ENCODE measurements at regions not wholly inside any gene's neighbourhood (a gene's known extent, or its start where the extent isn't known, plus 50 kb on each side); places are given as distances from the start of the nearest gene placed in this dataset.

- H3K4me3 Mint-ChIP-seq (ENCODE audit: unreplicated experiment) = no peak overlapping the region
- no peak overlapping the region for H3K27ac Mint-ChIP-seq (ENCODE audit: unreplicated experiment)
- H3K9me3 Mint-ChIP-seq (ENCODE audit: low read depth) = no peaks in the 10 kb centered on the region
- H3K27me3 Mint-ChIP-seq (ENCODE audit: low read depth) = no peaks in the 10 kb centered on the region
- no peaks in the 10 kb centered on the region for H3K36me3 Mint-ChIP-seq (ENCODE audit: low read depth)
- H3K4me1 Mint-ChIP-seq (ENCODE audit: low read depth) = no peaks in the 10 kb centered on the region
- no peak for TF ChIP-seq CTCF (IDR thresholded peaks at IDR 0.05)
- no peak for DNase-seq (ENCODE audit: low spot score)
Measured at GRCh38 chr10:117942226-117942625, 104.5 kb downstream of the RAB11FIP2 start.

GRCh38 chr10:117944676-117945447 is 101.9 kb downstream of the RAB11FIP2 start:
- Mint-ChIP-seq H3K36me3 (ENCODE audit: low read depth) (no peaks in the 10 kb centered on the region), H3K4me1 (ENCODE audit: low read depth) (no peaks in the 10 kb centered on the region), H3K27me3 (ENCODE audit: low read depth) (peaks cover 2% of the 10 kb centered on the region), H3K27ac (ENCODE audit: unreplicated experiment) (no peak overlapping the region), H3K9me3 (ENCODE audit: low read depth) (no peaks in the 10 kb centered on the region), H3K4me3 (ENCODE audit: unreplicated experiment) (no peak overlapping the region)
- TF ChIP-seq CTCF (IDR thresholded peaks at IDR 0.05) = no peak
- DNase-seq (ENCODE audit: low spot score) = no peak

GRCh38 chr10:117945651-117946050 is 101.1 kb downstream of the RAB11FIP2 start:
- no peaks in the 10 kb centered on the region for H3K4me1 Mint-ChIP-seq (ENCODE audit: low read depth)

GRCh38 chr10:117946525-117947070 is 100.1 kb downstream of the RAB11FIP2 start:
- TF ChIP-seq CTCF (IDR thresholded peaks at IDR 0.05) = no peak
- Mint-ChIP-seq H3K27ac (ENCODE audit: unreplicated experiment) (no peak overlapping the region), H3K4me3 (ENCODE audit: unreplicated experiment) (no peak overlapping the region), H3K9me3 (ENCODE audit: low read depth) (no peaks in the 10 kb centered on the region), H3K4me1 (ENCODE audit: low read depth) (no peaks in the 10 kb centered on the region), H3K27me3 (ENCODE audit: low read depth) (peaks cover 2% of the 10 kb centered on the region), H3K36me3 (ENCODE audit: low read depth) (no peaks in the 10 kb centered on the region)
- DNase-seq (ENCODE audit: low spot score) = no peak

More at GRCh38 chr10:117945651-117946050, 101.1 kb downstream of the RAB11FIP2 start:
- no peaks in the 10 kb centered on the region for H3K36me3 Mint-ChIP-seq (ENCODE audit: low read depth)
- DNase-seq (ENCODE audit: low spot score) = no peak
- no peaks in the 10 kb centered on the region for H3K9me3 Mint-ChIP-seq (ENCODE audit: low read depth)
- H3K4me3 Mint-ChIP-seq (ENCODE audit: unreplicated experiment) = no peak overlapping the region
- TF ChIP-seq CTCF (IDR thresholded peaks at IDR 0.05) = no peak
- no peak overlapping the region for H3K27ac Mint-ChIP-seq (ENCODE audit: unreplicated experiment)
- H3K27me3 Mint-ChIP-seq (ENCODE audit: low read depth) = peaks cover 2% of the 10 kb centered on the region

GRCh38 chr10:117948493-117948892 is 98.2 kb downstream of the RAB11FIP2 start:
- Mint-ChIP-seq H3K4me1 (ENCODE audit: low read depth) (no peaks in the 10 kb centered on the region), H3K4me3 (ENCODE audit: unreplicated experiment) (no peak overlapping the region), H3K9me3 (ENCODE audit: low read depth) (no peaks in the 10 kb centered on the region), H3K36me3 (ENCODE audit: low read depth) (no peaks in the 10 kb centered on the region), H3K27me3 (ENCODE audit: low read depth) (peaks cover 6% of the 10 kb centered on the region), H3K27ac (ENCODE audit: unreplicated experiment) (no peak overlapping the region)
- DNase-seq (ENCODE audit: low spot score) = no peak
- TF ChIP-seq CTCF (IDR thresholded peaks at IDR 0.05) = no peak
